WTC11 (cell line): ENCODE measurements at regions not wholly inside any gene's neighbourhood (a gene's known extent, or its start where the extent isn't known, plus 50 kb on each side); places are given as distances from the start of the nearest gene placed in this dataset.

Experiments used
- ATAC-seq: fragments of 200-7000 bp; cut with Tn5 transposase; 2 replicates; pipeline ENCODE4 v1.10.0; 2021; ENCODE audit warnings: mild to moderate bottlenecking, moderate library complexity
- CTCF ChIA-PET: fragments of 300-600 bp; sonication (Branson Sonifier 250); formaldehyde crosslinking; loops from one replicate; lab custom pipeline; 2021; ENCODE audit warnings: antibody characterized with exemption; lab: Charles Lee
- POLR2A ChIA-PET: fragments of 350-600 bp; sonication (Branson Sonifier 250); formaldehyde crosslinking; loops from one replicate; lab custom pipeline; 2021; ENCODE audit warnings: antibody characterized with exemption; lab: Charles Lee
- DNase-seq: peaks from one replicate; pipeline ENCODE4 v3.0.0; 2021; ENCODE audit warnings: low spot score
- H3K27ac Mint-ChIP-seq: 2 replicates; pipeline ENCODE4 v1.8.0; 2021; ENCODE audit warnings: mixed read lengths
- H3K27me3 Mint-ChIP-seq: 2 replicates; pipeline ENCODE4 v1.8.0; 2021; ENCODE audit warnings: low read depth, mild to moderate bottlenecking, moderate library complexity, mixed read lengths
- H3K36me3 Mint-ChIP-seq: 2 replicates; pipeline ENCODE4 v1.8.0; 2021; ENCODE audit warnings: mixed read lengths
- H3K4me1 Mint-ChIP-seq: 2 replicates; pipeline ENCODE4 v1.8.0; 2022; ENCODE audit warnings: mixed read lengths
- H3K4me3 Mint-ChIP-seq: 2 replicates; pipeline ENCODE4 v1.8.0; 2021; ENCODE audit warnings: mild to moderate bottlenecking, moderate library complexity, mixed read lengths
- H3K9me3 Mint-ChIP-seq: 2 replicates; pipeline ENCODE4 v1.8.0; 2021; ENCODE audit warnings: mixed read lengths
- ATF6 ChIP-seq: sonication (generic); formaldehyde crosslinking; IDR thresholded peaks from 2 replicates; pipeline ENCODE4 v1.8.1; 2023; ENCODE audit warnings: mild to moderate bottlenecking, missing genetic modification reagents
- CREM ChIP-seq: sonication (generic); formaldehyde crosslinking; IDR thresholded peaks from 2 replicates; pipeline ENCODE4 v1.8.1; 2022; ENCODE audit warnings: mild to moderate bottlenecking, missing genetic modification reagents, moderate library complexity
- FOXJ3 ChIP-seq: sonication (generic); formaldehyde crosslinking; IDR thresholded peaks from 2 replicates; pipeline ENCODE4 v1.9.0; 2021; ENCODE audit warnings: missing genetic modification reagents, mild to moderate bottlenecking, borderline replicate concordance
- FOXP1 ChIP-seq: sonication (generic); formaldehyde crosslinking; IDR thresholded peaks from 2 replicates; pipeline ENCODE4 v1.8.0; 2022; ENCODE audit warnings: missing genetic modification reagents, mild to moderate bottlenecking, moderate library complexity, borderline replicate concordance
- GTF2I ChIP-seq: fragments of 250-450 bp; sonication (Bioruptor Pico); conservative IDR thresholded peaks from 2 replicates; pipeline ENCODE4 v1.4.0; 2021; ENCODE audit warnings: mild to moderate bottlenecking
- JAZF1 ChIP-seq: fragments of 250-450 bp; sonication (Bioruptor Pico); IDR thresholded peaks from 2 replicates; pipeline ENCODE4 v1.9.0; 2021; ENCODE audit warnings: moderate library complexity, mild to moderate bottlenecking, inconsistent platforms
- KAT7 ChIP-seq: sonication (generic); formaldehyde crosslinking; IDR thresholded peaks from 2 replicates; pipeline ENCODE4 v1.8.1; 2023; ENCODE audit warnings: missing genetic modification reagents, mild to moderate bottlenecking, borderline replicate concordance
- NFATC4 ChIP-seq: fragments of 250-450 bp; sonication (Bioruptor Pico); IDR thresholded peaks from 2 replicates; pipeline ENCODE4 v1.9.0; 2021; ENCODE audit warnings: mild to moderate bottlenecking
- NFE2L1 ChIP-seq: sonication (generic); formaldehyde crosslinking; IDR thresholded peaks from 2 replicates; pipeline ENCODE4 v1.8.1; 2023; ENCODE audit warnings: missing genetic modification reagents
- NR2C2 ChIP-seq: sonication (generic); formaldehyde crosslinking; IDR thresholded peaks from 2 replicates; pipeline ENCODE4 v1.8.0; 2022; ENCODE audit warnings: mild to moderate bottlenecking, missing genetic modification reagents
- SMAD3 ChIP-seq: sonication (generic); formaldehyde crosslinking; IDR thresholded peaks from 2 replicates; pipeline ENCODE4 v1.8.0; 2022; ENCODE audit warnings: missing genetic modification reagents, mild to moderate bottlenecking, borderline replicate concordance
- SMAD4 ChIP-seq: sonication (generic); formaldehyde crosslinking; IDR thresholded peaks from 2 replicates; pipeline ENCODE4 v1.8.0; 2022; ENCODE audit warnings: mild to moderate bottlenecking, missing genetic modification reagents
- SOX15 ChIP-seq: fragments of 250-450 bp; sonication (Bioruptor Pico); IDR thresholded peaks from 2 replicates; pipeline ENCODE4 v1.9.0; 2021; ENCODE audit warnings: mild to moderate bottlenecking
- SP1 ChIP-seq: sonication (generic); formaldehyde crosslinking; conservative IDR thresholded peaks from 2 replicates; pipeline ENCODE4 v1.8.1; 2022; ENCODE audit warnings: missing genetic modification reagents
- TEAD4 ChIP-seq: sonication (generic); formaldehyde crosslinking; IDR thresholded peaks from 2 replicates; pipeline ENCODE4 v1.8.0; 2022; ENCODE audit warnings: mild to moderate bottlenecking, missing genetic modification reagents
- ZBTB43 ChIP-seq: sonication (generic); formaldehyde crosslinking; IDR thresholded peaks from 2 replicates; pipeline ENCODE4 v1.8.1; 2023; ENCODE audit warnings: mild to moderate bottlenecking, missing genetic modification reagents
- ZMAT4 ChIP-seq: fragments of 250-450 bp; sonication (Bioruptor Pico); IDR thresholded peaks from 2 replicates; pipeline ENCODE4 v1.9.0; 2021; ENCODE audit warnings: mild to moderate bottlenecking
- ZNF232 ChIP-seq: sonication (generic); formaldehyde crosslinking; IDR thresholded peaks from 2 replicates; pipeline ENCODE4 v1.8.0; 2022; ENCODE audit warnings: mild to moderate bottlenecking, missing genetic modification reagents
- ZNF263 ChIP-seq: sonication (generic); formaldehyde crosslinking; IDR thresholded peaks from 2 replicates; pipeline ENCODE4 v1.8.1; 2022; ENCODE audit warnings: low read depth, mild to moderate bottlenecking, moderate library complexity, missing genetic modification reagents
- ZNF317 ChIP-seq: sonication (generic); formaldehyde crosslinking; IDR thresholded peaks from 2 replicates; pipeline ENCODE4 v1.8.1; 2023; ENCODE audit warnings: low read depth, mild to moderate bottlenecking, moderate library complexity, missing genetic modification reagents, borderline replicate concordance
- ZNF396 ChIP-seq: fragments of 250-450 bp; sonication (Bioruptor Pico); IDR thresholded peaks from 2 replicates; pipeline ENCODE4 v1.8.0; 2021; ENCODE audit warnings: mild to moderate bottlenecking, moderate library complexity, borderline replicate concordance
- ZNF423 ChIP-seq: fragments of 250-450 bp; sonication (Bioruptor Pico); IDR thresholded peaks from 2 replicates; pipeline ENCODE4 v2.1.2; 2022; ENCODE audit warnings: mild to moderate bottlenecking, moderate library complexity
- TF ChIP-seq, protein P1 (sequence below): sonication (generic); formaldehyde crosslinking; IDR thresholded peaks from 2 replicates; pipeline ENCODE4 v1.8.1; 2022; ENCODE audit warnings: mild to moderate bottlenecking, missing genetic modification reagents, moderate library complexity, borderline replicate concordance
- TF ChIP-seq, protein P2 (sequence below): sonication (generic); formaldehyde crosslinking; IDR thresholded peaks from 2 replicates; pipeline ENCODE4 v1.8.1; 2023; ENCODE audit warnings: mild to moderate bottlenecking, missing genetic modification reagents, moderate library complexity
- TF ChIP-seq, protein P3 (sequence below): fragments of 250-450 bp; sonication (Bioruptor Pico); conservative IDR thresholded peaks from 2 replicates; pipeline ENCODE4 v1.9.0; 2021; ENCODE audit warnings: mild to moderate bottlenecking
- TF ChIP-seq, protein P4 (sequence below): fragments of 250-450 bp; sonication (Bioruptor Pico); IDR thresholded peaks from 2 replicates; pipeline ENCODE4 v1.9.0; 2021; ENCODE audit warnings: moderate library complexity, mild to moderate bottlenecking, inconsistent platforms, borderline replicate concordance
- TF ChIP-seq, protein P5 (sequence below): sonication (generic); formaldehyde crosslinking; conservative IDR thresholded peaks from 2 replicates; pipeline ENCODE4 v1.8.1; 2023; ENCODE audit warnings: mild to moderate bottlenecking, low read depth, missing genetic modification reagents, moderate library complexity

- H3K4me3 Mint-ChIP-seq: no peak overlapping the region
- H3K36me3 Mint-ChIP-seq: no peaks in the 10 kb centered on the region
- no peak for DNase-seq
- H3K9me3 Mint-ChIP-seq: no peaks in the 10 kb centered on the region
- no peak overlapping the region for H3K27ac Mint-ChIP-seq
- no peak for TF ChIP-seq ZBTB43 (CRISPR knock-in tag)
- TF ChIP-seq, protein P1, sequence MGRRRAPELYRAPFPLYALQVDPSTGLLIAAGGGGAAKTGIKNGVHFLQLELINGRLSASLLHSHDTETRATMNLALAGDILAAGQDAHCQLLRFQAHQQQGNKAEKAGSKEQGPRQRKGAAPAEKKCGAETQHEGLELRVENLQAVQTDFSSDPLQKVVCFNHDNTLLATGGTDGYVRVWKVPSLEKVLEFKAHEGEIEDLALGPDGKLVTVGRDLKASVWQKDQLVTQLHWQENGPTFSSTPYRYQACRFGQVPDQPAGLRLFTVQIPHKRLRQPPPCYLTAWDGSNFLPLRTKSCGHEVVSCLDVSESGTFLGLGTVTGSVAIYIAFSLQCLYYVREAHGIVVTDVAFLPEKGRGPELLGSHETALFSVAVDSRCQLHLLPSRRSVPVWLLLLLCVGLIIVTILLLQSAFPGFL: no peak
- no peak for TF ChIP-seq GTF2I
- no peak for TF ChIP-seq NFATC4 (CRISPR knock-in tag)
- TF ChIP-seq ZNF423: no peak
- no peak for TF ChIP-seq SP1 (CRISPR knock-in tag)
- TF ChIP-seq FOXP1 (CRISPR knock-in tag): no peak
- TF ChIP-seq KAT7 (CRISPR knock-in tag): no peak
- TF ChIP-seq SMAD4 (CRISPR knock-in tag): no peak
- TF ChIP-seq FOXJ3 (CRISPR knock-in tag): no peak
- TF ChIP-seq NFE2L1 (CRISPR knock-in tag): no peak
- TF ChIP-seq CREM (CRISPR knock-in tag): no peak
- no peak for TF ChIP-seq TEAD4
- TF ChIP-seq ZNF317 (CRISPR knock-in tag): no peak
- TF ChIP-seq SOX15 (CRISPR knock-in tag): no peak
- no peak for TF ChIP-seq ZNF232
- POLR2A ChIA-PET: no interaction called here
- no peak for ATAC-seq
- H3K27me3 Mint-ChIP-seq: no peaks in the 10 kb centered on the region
- peaks cover 4% of the 10 kb centered on the region; the same call in 1 of the 2 replicates for H3K4me1 Mint-ChIP-seq
- CTCF ChIA-PET: no interaction called here
Observed at GRCh38 chr2:16832910-16833309, 167.3 kb upstream of the CYRIA start.

- Mint-ChIP-seq H3K4me3 (no peak overlapping the region), H3K4me1 (peaks cover 4% of the 10 kb centered on the region; the same call in 1 of the 2 replicates), H3K36me3 (no peaks in the 10 kb centered on the region), H3K9me3 (no peaks in the 10 kb centered on the region), H3K27me3 (no peaks in the 10 kb centered on the region), H3K27ac (no peak overlapping the region)
- POLR2A ChIA-PET: no interaction called here
- ATAC-seq (peak; percentile 77), DNase-seq (peak; percentile 14)
- CTCF ChIA-PET: interaction anchor here (0.7 kb wide), 1 partner anchor 55 kb away, joined by 3 read pairs; no protein-coding TSS in a partner anchor
- TF ChIP-seq, protein P2, sequence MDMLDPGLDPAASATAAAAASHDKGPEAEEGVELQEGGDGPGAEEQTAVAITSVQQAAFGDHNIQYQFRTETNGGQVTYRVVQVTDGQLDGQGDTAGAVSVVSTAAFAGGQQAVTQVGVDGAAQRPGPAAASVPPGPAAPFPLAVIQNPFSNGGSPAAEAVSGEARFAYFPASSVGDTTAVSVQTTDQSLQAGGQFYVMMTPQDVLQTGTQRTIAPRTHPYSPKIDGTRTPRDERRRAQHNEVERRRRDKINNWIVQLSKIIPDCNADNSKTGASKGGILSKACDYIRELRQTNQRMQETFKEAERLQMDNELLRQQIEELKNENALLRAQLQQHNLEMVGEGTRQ: no peak
- no peak for TF ChIP-seq NR2C2 (CRISPR knock-in tag)
- no peak for TF ChIP-seq JAZF1 (CRISPR knock-in tag)
- TF ChIP-seq ZNF396: no peak
- TF ChIP-seq ZMAT4 (CRISPR knock-in tag): no peak
- TF ChIP-seq, protein P3, sequence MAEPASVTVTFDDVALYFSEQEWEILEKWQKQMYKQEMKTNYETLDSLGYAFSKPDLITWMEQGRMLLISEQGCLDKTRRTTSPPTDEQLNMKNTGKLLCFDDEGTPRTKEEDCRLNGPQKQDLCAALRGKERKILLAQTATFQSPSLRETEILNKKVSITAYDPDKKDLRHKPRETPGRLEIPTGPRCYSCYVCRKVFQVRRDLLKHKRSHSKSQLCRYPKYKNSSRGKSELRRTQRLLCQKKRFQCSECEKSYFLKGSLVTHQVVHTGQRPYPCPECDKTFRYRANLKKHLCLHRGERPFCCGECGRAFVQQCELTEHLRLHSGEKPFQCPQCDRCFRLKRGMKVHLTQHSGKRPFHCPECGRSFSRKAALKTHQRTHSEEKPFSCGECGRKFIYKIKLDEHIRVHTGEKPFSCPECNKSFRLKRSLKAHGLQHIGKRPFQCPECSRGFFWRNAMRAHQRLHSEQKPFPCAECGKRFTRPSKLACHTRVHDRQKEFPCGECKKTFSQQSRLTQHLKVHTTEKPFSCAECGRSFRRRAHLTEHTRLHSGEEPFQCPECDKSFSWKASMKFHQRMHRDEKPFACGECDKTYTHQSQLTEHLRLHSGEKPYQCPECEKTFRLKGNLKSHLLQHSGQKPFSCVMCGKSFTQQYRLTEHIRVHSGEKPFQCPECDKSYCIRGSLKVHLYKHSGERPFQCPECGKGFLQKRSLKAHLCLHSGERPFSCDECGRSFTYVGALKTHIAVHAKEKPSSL (CRISPR knock-in tag): no peak
- TF ChIP-seq ATF6: no peak
- TF ChIP-seq, protein P4, sequence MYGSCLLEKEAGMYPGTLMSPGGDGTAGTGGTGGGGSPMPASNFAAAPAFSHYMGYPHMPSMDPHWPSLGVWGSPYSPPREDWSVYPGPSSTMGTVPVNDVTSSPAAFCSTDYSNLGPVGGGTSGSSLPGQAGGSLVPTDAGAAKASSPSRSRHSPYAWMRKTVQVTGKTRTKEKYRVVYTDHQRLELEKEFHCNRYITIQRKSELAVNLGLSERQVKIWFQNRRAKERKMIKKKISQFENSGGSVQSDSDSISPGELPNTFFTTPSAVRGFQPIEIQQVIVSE (CRISPR knock-in tag): no peak
- TF ChIP-seq, protein P5, sequence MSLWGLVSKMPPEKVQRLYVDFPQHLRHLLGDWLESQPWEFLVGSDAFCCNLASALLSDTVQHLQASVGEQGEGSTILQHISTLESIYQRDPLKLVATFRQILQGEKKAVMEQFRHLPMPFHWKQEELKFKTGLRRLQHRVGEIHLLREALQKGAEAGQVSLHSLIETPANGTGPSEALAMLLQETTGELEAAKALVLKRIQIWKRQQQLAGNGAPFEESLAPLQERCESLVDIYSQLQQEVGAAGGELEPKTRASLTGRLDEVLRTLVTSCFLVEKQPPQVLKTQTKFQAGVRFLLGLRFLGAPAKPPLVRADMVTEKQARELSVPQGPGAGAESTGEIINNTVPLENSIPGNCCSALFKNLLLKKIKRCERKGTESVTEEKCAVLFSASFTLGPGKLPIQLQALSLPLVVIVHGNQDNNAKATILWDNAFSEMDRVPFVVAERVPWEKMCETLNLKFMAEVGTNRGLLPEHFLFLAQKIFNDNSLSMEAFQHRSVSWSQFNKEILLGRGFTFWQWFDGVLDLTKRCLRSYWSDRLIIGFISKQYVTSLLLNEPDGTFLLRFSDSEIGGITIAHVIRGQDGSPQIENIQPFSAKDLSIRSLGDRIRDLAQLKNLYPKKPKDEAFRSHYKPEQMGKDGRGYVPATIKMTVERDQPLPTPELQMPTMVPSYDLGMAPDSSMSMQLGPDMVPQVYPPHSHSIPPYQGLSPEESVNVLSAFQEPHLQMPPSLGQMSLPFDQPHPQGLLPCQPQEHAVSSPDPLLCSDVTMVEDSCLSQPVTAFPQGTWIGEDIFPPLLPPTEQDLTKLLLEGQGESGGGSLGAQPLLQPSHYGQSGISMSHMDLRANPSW: no peak
- TF ChIP-seq SMAD3 (CRISPR knock-in tag): no peak
- TF ChIP-seq ZNF263 (CRISPR knock-in tag): no peak
Observed at GRCh38 chr2:16828828-16829160, 163.2 kb upstream of the CYRIA start.
